Lower lobe of right lung (tissue), 2 donors: ENCODE measurements at regions not wholly inside any gene's neighbourhood (a gene's known extent, or its start where the extent isn't known, plus 50 kb on each side); places are given as distances from the start of the nearest gene placed in this dataset.

ENCODE experiments used
- ATAC-seq, 2 donors: fragments of 200-7000 bp; cut with Tn5 transposase; one replicate each; pipeline ENCODE4 v1.9.1; 2020 to 2022; ENCODE audit warnings: mild to moderate bottlenecking in 2 of 2, moderate library complexity in 2 of 2
- DNase-seq: peaks from one replicate; pipeline ENCODE4 v3.0.0-alpha.2; 2020
- H3K27ac ChIP-seq: fragments of 200-600 bp; one replicate; pipeline ENCODE4 v1.8.0; 2022
- H3K27me3 ChIP-seq: fragments of 200-600 bp; one replicate; pipeline ENCODE4 v1.8.0; 2022; ENCODE audit warnings: low read depth
- H3K36me3 ChIP-seq: fragments of 200-600 bp; one replicate; pipeline ENCODE4 v1.8.0; 2022; ENCODE audit warnings: mild to moderate bottlenecking
- H3K4me1 ChIP-seq: fragments of 200-600 bp; one replicate; pipeline ENCODE4 v1.8.0; 2022
- H3K4me3 ChIP-seq: fragments of 200-600 bp; one replicate; pipeline ENCODE4 v1.8.0; 2022; ENCODE audit warnings: mild to moderate bottlenecking
- H3K9me3 ChIP-seq: fragments of 200-600 bp; one replicate; pipeline ENCODE4 v1.8.0; 2022
- intact Hi-C: fragments of 100-400 bp; cut with DNase I; formaldehyde crosslinking; loops from one replicate; pipeline ENCODE4 v1.11.0; 2022
- TF ChIP-seq, protein P1 (sequence below): fragments of 200-600 bp; IDR thresholded peaks from one replicate; pipeline ENCODE4 v1.8.0; 2022; ENCODE audit warnings: antibody characterized with exemption, mild to moderate bottlenecking
- donor health status: DM: no; HTN: yes; CAD: no; lungs with severe emphysema.

- Histone ChIP-seq H3K27me3 (no peaks in the 10 kb centered on the region), H3K4me3 (no peak overlapping the region), H3K9me3 (no peaks in the 10 kb centered on the region), H3K4me1 (no peaks in the 10 kb centered on the region), H3K27ac (no peak overlapping the region), H3K36me3 (no peaks in the 10 kb centered on the region)
- intact Hi-C loops: no loop called here
- ATAC-seq (no peak), DNase-seq (no peak)
- TF ChIP-seq, protein P1, sequence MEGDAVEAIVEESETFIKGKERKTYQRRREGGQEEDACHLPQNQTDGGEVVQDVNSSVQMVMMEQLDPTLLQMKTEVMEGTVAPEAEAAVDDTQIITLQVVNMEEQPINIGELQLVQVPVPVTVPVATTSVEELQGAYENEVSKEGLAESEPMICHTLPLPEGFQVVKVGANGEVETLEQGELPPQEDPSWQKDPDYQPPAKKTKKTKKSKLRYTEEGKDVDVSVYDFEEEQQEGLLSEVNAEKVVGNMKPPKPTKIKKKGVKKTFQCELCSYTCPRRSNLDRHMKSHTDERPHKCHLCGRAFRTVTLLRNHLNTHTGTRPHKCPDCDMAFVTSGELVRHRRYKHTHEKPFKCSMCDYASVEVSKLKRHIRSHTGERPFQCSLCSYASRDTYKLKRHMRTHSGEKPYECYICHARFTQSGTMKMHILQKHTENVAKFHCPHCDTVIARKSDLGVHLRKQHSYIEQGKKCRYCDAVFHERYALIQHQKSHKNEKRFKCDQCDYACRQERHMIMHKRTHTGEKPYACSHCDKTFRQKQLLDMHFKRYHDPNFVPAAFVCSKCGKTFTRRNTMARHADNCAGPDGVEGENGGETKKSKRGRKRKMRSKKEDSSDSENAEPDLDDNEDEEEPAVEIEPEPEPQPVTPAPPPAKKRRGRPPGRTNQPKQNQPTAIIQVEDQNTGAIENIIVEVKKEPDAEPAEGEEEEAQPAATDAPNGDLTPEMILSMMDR: no peak
These were observed 408.7 kb upstream of the ZFP42 start for GRCh38 chr4:187586892-187587291.

- DNase-seq (no peak), ATAC-seq (no peak)
- Histone ChIP-seq H3K4me3 (no peak overlapping the region), H3K9me3 (no peaks in the 10 kb centered on the region), H3K4me1 (no peaks in the 10 kb centered on the region), H3K27me3 (no peaks in the 10 kb centered on the region), H3K27ac (no peak overlapping the region), H3K36me3 (no peaks in the 10 kb centered on the region)
- TF ChIP-seq, protein P1: no peak
- intact Hi-C loops: no loop called here
These were observed 397.4 kb upstream of the ZFP42 start for GRCh38 chr4:187598196-187598595.

GRCh38 chr4:187602339-187603092 is 393.1 kb upstream of the ZFP42 start:
- Histone ChIP-seq H3K27ac (no peak overlapping the region), H3K9me3 (no peaks in the 10 kb centered on the region), H3K4me3 (no peak overlapping the region), H3K27me3 (no peaks in the 10 kb centered on the region), H3K36me3 (no peaks in the 10 kb centered on the region), H3K4me1 (no peaks in the 10 kb centered on the region)
- DNase-seq (no peak), ATAC-seq (no peak)
- intact Hi-C loops: no loop called here
- TF ChIP-seq, protein P1: no peak

DNA sequence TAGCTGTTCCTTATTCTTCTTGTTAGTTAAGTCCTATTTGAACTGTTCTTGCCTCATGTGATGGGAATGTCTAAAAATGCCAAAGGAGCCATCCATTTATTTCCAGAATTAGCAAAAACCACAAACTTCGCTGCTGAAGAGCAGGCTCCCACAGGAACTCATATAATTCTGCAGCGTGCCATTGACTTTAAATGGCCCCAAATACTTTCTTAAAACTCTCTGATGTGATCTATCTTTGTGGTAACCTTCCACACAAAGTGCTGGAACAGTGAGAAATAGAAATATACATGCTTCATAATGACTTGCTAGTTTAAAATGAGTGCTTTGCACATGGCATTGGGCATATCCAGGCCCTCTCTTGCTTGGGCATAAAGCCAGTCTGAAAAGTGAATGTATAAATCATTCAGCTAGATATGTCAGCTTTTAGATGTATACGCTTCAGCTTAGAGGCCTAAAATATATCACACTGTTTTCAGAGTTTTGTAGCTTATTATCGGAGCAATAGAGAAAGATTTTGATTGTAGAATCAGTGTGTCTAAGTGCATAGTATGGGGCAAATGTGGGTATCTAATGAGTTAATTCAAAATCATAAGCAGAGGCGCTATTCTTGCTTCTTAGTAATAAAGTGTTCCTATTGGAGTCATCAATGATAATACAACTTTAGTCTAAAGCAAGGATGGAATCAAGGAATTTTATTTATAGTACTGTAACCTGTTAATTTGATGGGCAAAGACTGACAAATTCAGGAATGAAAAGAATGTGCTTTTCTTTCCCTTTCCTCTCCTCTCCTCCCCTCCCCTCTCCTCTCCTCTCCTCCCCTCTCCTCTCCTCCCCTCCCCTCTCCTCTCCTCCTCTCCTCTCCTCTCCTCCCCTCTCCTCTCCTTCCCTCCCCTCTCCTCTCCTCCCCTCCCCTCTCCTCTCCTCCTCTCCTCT is 392.2 kb upstream of the ZFP42 start:
- TF ChIP-seq, protein P1: no peak
- DNase-seq: no peak
- Histone ChIP-seq H3K36me3 (no peaks in the 10 kb centered on the region), H3K9me3 (no peaks in the 10 kb centered on the region), H3K27me3 (no peaks in the 10 kb centered on the region), H3K27ac (no peak overlapping the region), H3K4me1 (no peaks in the 10 kb centered on the region), H3K4me3 (no peak overlapping the region)
- ATAC-seq: no peak
- intact Hi-C loops: no loop called here

DNA sequence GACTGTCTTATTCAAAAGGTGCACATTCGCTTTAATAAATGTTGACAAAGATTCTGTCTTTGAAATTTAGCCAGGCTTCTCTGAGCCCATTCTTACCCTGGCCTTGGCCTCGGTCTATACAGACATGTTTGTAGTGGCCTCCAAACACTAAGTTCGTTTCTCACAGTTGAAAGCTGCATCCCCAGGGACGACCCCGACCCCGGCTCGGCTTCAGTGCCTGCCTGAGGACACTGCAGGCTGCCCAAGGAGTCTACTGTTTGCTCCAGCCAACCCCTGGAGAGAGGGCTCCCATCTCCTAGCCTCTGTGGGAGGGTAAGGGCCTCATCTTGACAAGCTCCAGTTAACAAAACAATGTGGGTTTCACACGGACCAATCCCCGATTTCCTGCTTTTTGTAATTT is 390.6 kb upstream of the ZFP42 start:
- Histone ChIP-seq H3K9me3 (no peaks in the 10 kb centered on the region), H3K36me3 (no peaks in the 10 kb centered on the region), H3K4me1 (no peaks in the 10 kb centered on the region), H3K27ac (no peak overlapping the region), H3K4me3 (no peak overlapping the region), H3K27me3 (no peaks in the 10 kb centered on the region)
- intact Hi-C loops: no loop called here
- TF ChIP-seq, protein P1: no peak
- ATAC-seq: no peak
- DNase-seq: no peak
